Activated CD4-positive, alpha-beta T cell treated with anti-CD3 and anti-CD28 coated beads for 36 hours (primary cell): ENCODE measurements at regions not wholly inside any gene's neighbourhood (a gene's known extent, or its start where the extent isn't known, plus 50 kb on each side); places are given as distances from the start of the nearest gene placed in this dataset.

Experiments
- ATAC-seq: fragments of 200-7000 bp; cut with Tn5 transposase; one replicate; pipeline ENCODE4 v1.10.0; 2021; ENCODE audit warnings: mild to moderate bottlenecking, moderate library complexity
- CTCF ChIA-PET: fragments of 350-600 bp; sonication (Branson Sonifier 250); formaldehyde crosslinking; loops from one replicate; lab custom pipeline; 2021; ENCODE audit warnings: antibody characterized with exemption; lab: Charles Lee
- POLR2A ChIA-PET: fragments of 350-600 bp; sonication (Branson Sonifier 250); formaldehyde crosslinking; loops from one replicate; lab custom pipeline; 2021; ENCODE audit warnings: antibody characterized with exemption, inconsistent platforms; lab: Charles Lee
- DNase-seq: peaks from one replicate; pipeline ENCODE4 v3.0.0-alpha.2; 2020
- H3K27ac Mint-ChIP-seq: one replicate; pipeline ENCODE4 v1.8.0; 2021; ENCODE audit warnings: mixed read lengths
- H3K27me3 Mint-ChIP-seq: one replicate; pipeline ENCODE4 v1.8.0; 2021; ENCODE audit warnings: mixed read lengths
- H3K36me3 Mint-ChIP-seq: one replicate; pipeline ENCODE4 v1.8.0; 2021; ENCODE audit warnings: low read depth, mixed read lengths
- H3K4me1 Mint-ChIP-seq: one replicate; pipeline ENCODE4 v1.8.0; 2021; ENCODE audit warnings: mixed read lengths
- H3K4me3 Mint-ChIP-seq: one replicate; pipeline ENCODE4 v1.8.0; 2021; ENCODE audit warnings: mild to moderate bottlenecking, moderate library complexity, mixed read lengths
- H3K9me3 Mint-ChIP-seq: one replicate; pipeline ENCODE4 v1.8.0; 2021; ENCODE audit warnings: low read depth, mixed read lengths
- intact Hi-C, 2 experiments: fragments of 100-400 bp; cut with DNase I in 1 of 2; cut with micrococcal nuclease in 1 of 2; formaldehyde crosslinking; loops; one replicate each; pipeline versions ENCODE4 v1.14.2 to v1.15.1; 2022 to 2024; cut with DNase I, micrococcal nuclease

GRCh38 chr3:159448902-159449301, 539.7 kb upstream of the IL12A start:
- no peaks in the 10 kb centered on the region for H3K27me3 Mint-ChIP-seq
- DNase-seq (no peak), ATAC-seq (no peak)
- H3K27ac Mint-ChIP-seq = no peak overlapping the region
- POLR2A ChIA-PET = no interaction called here
- no peak overlapping the region for H3K4me3 Mint-ChIP-seq
- CTCF ChIA-PET = no interaction called here
- no peaks in the 10 kb centered on the region for H3K36me3 Mint-ChIP-seq
- intact Hi-C loops = no loop called here
- no peaks in the 10 kb centered on the region for H3K4me1 Mint-ChIP-seq
- peaks cover 3% of the 10 kb centered on the region for H3K9me3 Mint-ChIP-seq

DNA sequence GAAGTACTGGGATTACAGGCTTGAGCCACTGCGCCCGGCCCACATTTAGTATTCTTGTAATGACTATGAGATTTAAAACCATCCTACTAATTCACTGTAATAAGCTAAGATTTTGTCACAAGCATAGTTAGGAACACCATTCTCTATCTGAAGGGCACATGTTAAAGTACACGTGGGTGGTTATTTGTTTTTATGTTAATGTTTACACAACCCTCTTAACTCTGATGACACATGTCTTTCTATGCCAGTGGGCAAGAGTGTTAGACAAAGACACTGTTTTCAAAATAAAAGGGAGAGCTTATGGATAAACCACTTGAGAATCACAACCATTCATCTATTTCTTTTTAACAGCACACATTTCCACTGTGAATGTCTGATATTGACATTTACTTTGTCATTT, 537.6 kb upstream of the IL12A start:
- no peaks in the 10 kb centered on the region for H3K9me3 Mint-ChIP-seq
- H3K27ac Mint-ChIP-seq = no peak overlapping the region
- ChIA-PET POLR2A (no interaction called here), CTCF (no interaction called here)
- ATAC-seq (no peak), DNase-seq (no peak)
- no peaks in the 10 kb centered on the region for H3K27me3 Mint-ChIP-seq
- no peaks in the 10 kb centered on the region for H3K4me1 Mint-ChIP-seq
- H3K4me3 Mint-ChIP-seq = no peak overlapping the region
- H3K36me3 Mint-ChIP-seq = no peaks in the 10 kb centered on the region
- intact Hi-C loops = no loop called here

GRCh38 chr3:159451482-159451881, 537.2 kb upstream of the IL12A start:
- Mint-ChIP-seq H3K36me3 (no peaks in the 10 kb centered on the region), H3K27ac (no peak overlapping the region), H3K27me3 (no peaks in the 10 kb centered on the region), H3K9me3 (no peaks in the 10 kb centered on the region), H3K4me1 (no peaks in the 10 kb centered on the region), H3K4me3 (no peak overlapping the region)
- CTCF ChIA-PET = no interaction called here
- POLR2A ChIA-PET = no interaction called here
- DNase-seq (no peak), ATAC-seq (no peak)
- intact Hi-C loops = no loop called here

- no peak for ATAC-seq
- no peaks in the 10 kb centered on the region for H3K36me3 Mint-ChIP-seq
- intact Hi-C loops = no loop called here
Observed at GRCh38 chr3:159453036-159453435, 535.6 kb upstream of the IL12A start.

GRCh38 chr3:159453945-159454344, 534.7 kb upstream of the IL12A start:
- ChIA-PET POLR2A (no interaction called here), CTCF (no interaction called here)
- Mint-ChIP-seq H3K9me3 (no peaks in the 10 kb centered on the region), H3K27me3 (no peaks in the 10 kb centered on the region), H3K27ac (no peak overlapping the region), H3K4me1 (no peaks in the 10 kb centered on the region), H3K36me3 (no peaks in the 10 kb centered on the region), H3K4me3 (no peak overlapping the region)
- ATAC-seq (no peak), DNase-seq (no peak)
- intact Hi-C loops = no loop called here

More at GRCh38 chr3:159453036-159453435, 535.6 kb upstream of the IL12A start:
- H3K9me3 Mint-ChIP-seq = no peaks in the 10 kb centered on the region
- no peak overlapping the region for H3K4me3 Mint-ChIP-seq
- DNase-seq = no peak
- no peaks in the 10 kb centered on the region for H3K4me1 Mint-ChIP-seq
- ChIA-PET POLR2A (no interaction called here), CTCF (no interaction called here)
- no peak overlapping the region for H3K27ac Mint-ChIP-seq
- no peaks in the 10 kb centered on the region for H3K27me3 Mint-ChIP-seq

DNA sequence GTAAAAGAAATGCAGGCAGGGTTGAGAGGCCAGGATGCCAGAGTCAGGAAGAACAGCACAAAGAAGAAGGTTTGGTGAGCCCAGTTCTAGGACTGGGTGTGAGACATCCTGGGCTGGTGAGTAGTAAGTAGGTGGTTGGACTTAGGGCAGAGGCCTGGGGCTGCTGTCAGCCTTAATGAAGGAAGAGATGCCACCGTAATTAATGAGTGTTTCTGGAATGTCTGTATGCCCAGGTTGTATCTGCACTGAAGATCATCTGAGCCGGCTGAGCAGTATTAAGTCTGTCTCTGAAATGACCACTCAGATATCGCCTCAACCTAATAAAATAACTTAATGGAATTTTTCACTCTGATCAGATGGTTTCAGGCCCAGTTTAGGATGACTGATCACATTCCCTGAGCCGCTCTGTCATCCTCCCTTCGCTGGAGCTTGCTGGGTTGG, 532.9 kb upstream of the IL12A start:
- no peaks in the 10 kb centered on the region for H3K9me3 Mint-ChIP-seq
- intact Hi-C loops = no loop called here
- H3K27ac Mint-ChIP-seq = no peak overlapping the region
- no peaks in the 10 kb centered on the region for H3K36me3 Mint-ChIP-seq
- H3K27me3 Mint-ChIP-seq = no peaks in the 10 kb centered on the region
- no peak for DNase-seq
- CTCF ChIA-PET = no interaction called here
- ATAC-seq = no peak
- no peak overlapping the region for H3K4me3 Mint-ChIP-seq
- H3K4me1 Mint-ChIP-seq = no peaks in the 10 kb centered on the region
- POLR2A ChIA-PET = interaction anchor here (0.6 kb wide), 1 partner anchor 538 kb away, joined by 3 read pairs; no protein-coding TSS in a partner anchor

DNA sequence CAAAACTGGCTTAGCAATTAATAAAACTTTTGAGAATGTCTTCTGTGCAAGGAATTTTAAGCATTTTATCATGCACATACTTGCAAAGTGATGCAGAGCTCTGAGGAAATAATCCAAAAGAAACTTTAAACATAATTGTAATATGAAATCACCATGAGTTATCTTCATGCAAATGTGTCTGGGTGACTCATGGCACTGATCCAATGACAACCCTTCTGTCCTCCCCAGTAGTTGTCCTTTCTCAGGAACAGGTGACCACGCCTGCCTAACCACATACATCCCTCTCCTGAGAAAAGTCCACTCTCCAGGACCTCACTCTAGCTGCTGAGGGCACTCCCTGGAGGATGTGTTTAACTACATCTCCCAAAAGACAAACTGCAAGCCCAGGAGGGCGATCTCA, 530.6 kb upstream of the IL12A start:
- ATAC-seq (no peak), DNase-seq (no peak)
- Mint-ChIP-seq H3K27ac (no peak overlapping the region), H3K27me3 (no peaks in the 10 kb centered on the region), H3K4me1 (no peaks in the 10 kb centered on the region), H3K9me3 (no peaks in the 10 kb centered on the region), H3K36me3 (no peaks in the 10 kb centered on the region), H3K4me3 (no peak overlapping the region)
- ChIA-PET POLR2A (no interaction called here), CTCF (interaction anchor here (0.8 kb wide), 1 partner anchor 11 kb away, joined by 3 read pairs; no protein-coding TSS in a partner anchor)
- intact Hi-C loops = no loop called here

DNA sequence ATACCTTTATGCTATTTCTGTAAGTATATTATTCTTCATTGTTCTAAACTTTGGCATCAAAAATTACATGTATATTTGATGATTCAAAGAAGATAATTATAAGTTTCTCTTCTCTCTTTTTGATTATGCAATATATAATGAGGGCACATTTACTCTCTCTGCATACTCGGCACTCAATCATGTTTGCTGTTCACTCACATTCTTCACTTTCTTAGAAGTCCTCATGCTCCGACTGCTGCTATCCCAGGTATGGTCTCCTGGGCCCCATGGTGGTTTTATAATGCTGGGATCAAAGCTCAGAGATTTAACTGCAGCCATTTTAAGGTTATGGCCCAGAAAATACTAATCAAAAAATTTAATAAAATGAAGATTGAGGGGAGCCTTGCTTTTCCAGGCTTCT, 529.7 kb upstream of the IL12A start:
- Mint-ChIP-seq H3K4me1 (no peaks in the 10 kb centered on the region), H3K27ac (no peak overlapping the region), H3K9me3 (no peaks in the 10 kb centered on the region), H3K4me3 (no peak overlapping the region), H3K27me3 (no peaks in the 10 kb centered on the region), H3K36me3 (no peaks in the 10 kb centered on the region)
- ATAC-seq = no peak
- intact Hi-C loops = no loop called here
- POLR2A ChIA-PET = no interaction called here
- DNase-seq = no peak
- CTCF ChIA-PET = interaction anchor here (1.3 kb wide), 1 partner anchor 21 kb away, joined by 3 read pairs; no protein-coding TSS in a partner anchor

DNA sequence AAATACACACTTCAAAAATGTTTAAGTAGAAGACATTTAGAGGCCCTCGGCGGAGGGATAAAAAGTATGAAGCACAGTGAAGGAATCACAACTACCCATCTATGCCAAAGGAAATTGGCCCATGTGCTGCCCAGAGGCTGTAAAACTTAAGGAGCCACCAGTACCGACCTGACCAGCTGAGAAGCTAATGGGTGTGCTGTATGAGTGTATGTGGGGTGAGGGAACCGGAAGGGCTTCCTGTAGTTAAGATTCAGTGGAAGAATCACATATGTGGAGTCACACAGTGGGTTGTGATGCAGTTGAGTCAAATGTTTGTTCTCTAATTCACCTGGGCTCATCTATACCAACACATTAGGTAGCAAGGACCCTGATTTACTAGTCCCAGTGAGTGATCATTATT, 516.0 kb upstream of the IL12A start:
- CTCF ChIA-PET = no interaction called here
- H3K9me3 Mint-ChIP-seq = no peaks in the 10 kb centered on the region
- H3K27me3 Mint-ChIP-seq = no peaks in the 10 kb centered on the region
- intact Hi-C loops = no loop called here
- no peak overlapping the region for H3K27ac Mint-ChIP-seq
- H3K4me3 Mint-ChIP-seq = no peak overlapping the region
- no peaks in the 10 kb centered on the region for H3K36me3 Mint-ChIP-seq
- POLR2A ChIA-PET = no interaction called here
- no peak for DNase-seq
- no peaks in the 10 kb centered on the region for H3K4me1 Mint-ChIP-seq
- ATAC-seq = no peak

DNA sequence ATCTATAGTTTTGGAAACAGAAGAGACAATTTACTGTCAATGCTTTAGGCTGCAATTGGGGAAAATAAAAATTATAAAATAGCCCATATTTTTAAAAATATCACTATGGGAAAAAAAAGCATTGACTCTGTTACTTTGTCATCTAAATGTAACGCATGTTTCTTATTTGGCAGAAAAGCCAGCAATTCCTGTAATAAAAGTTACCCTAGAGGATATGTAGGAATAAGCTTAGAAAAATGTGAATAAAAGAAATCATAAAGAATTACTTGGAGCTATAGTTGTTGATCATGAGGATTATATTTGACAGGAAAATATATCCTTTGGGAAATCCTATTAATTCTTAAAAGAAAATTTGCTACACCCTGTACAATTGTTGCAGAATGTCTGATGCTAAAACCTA, 515.4 kb upstream of the IL12A start:
- ChIA-PET CTCF (no interaction called here), POLR2A (no interaction called here)
- Mint-ChIP-seq H3K4me1 (no peaks in the 10 kb centered on the region), H3K27ac (no peak overlapping the region), H3K4me3 (no peak overlapping the region), H3K27me3 (no peaks in the 10 kb centered on the region), H3K9me3 (no peaks in the 10 kb centered on the region), H3K36me3 (no peaks in the 10 kb centered on the region)
- ATAC-seq = no peak
- DNase-seq = no peak
- intact Hi-C loops = no loop called here

GRCh38 chr3:159480046-159480445, 508.6 kb upstream of the IL12A start:
- no peak overlapping the region for H3K27ac Mint-ChIP-seq
- H3K9me3 Mint-ChIP-seq = peaks cover 2% of the 10 kb centered on the region

GRCh38 chr3:159482241-159482993, 506.2 kb upstream of the IL12A start:
- Mint-ChIP-seq H3K36me3 (no peaks in the 10 kb centered on the region), H3K4me3 (no peak overlapping the region), H3K27ac (no peak overlapping the region), H3K4me1 (no peaks in the 10 kb centered on the region), H3K27me3 (no peaks in the 10 kb centered on the region), H3K9me3 (peaks cover 2% of the 10 kb centered on the region)
- CTCF ChIA-PET = no interaction called here
- intact Hi-C loops = no loop called here
- POLR2A ChIA-PET = no interaction called here
- ATAC-seq = no peak
- DNase-seq = no peak

More at GRCh38 chr3:159480046-159480445, 508.6 kb upstream of the IL12A start:
- ChIA-PET POLR2A (no interaction called here), CTCF (interaction anchor here (1.1 kb wide), 1 partner anchor 21 kb away, joined by 3 read pairs; no protein-coding TSS in a partner anchor)
- no peak overlapping the region for H3K4me3 Mint-ChIP-seq
- intact Hi-C loops = no loop called here
- ATAC-seq (no peak), DNase-seq (no peak)
- H3K36me3 Mint-ChIP-seq = no peaks in the 10 kb centered on the region
- H3K4me1 Mint-ChIP-seq = no peaks in the 10 kb centered on the region
- no peaks in the 10 kb centered on the region for H3K27me3 Mint-ChIP-seq
